Heart left ventricle (tissue), 16 donors: ENCODE measurements at regions not wholly inside any gene's neighbourhood (a gene's known extent, or its start where the extent isn't known, plus 50 kb on each side); places are given as distances from the start of the nearest gene placed in this dataset.
"Not testable (repeated sequence)": the region's sequence is repeated elsewhere in the genome, so short reads cannot be mapped to it uniquely, and the experiment has no call there.

Experiments
- ATAC-seq, 4 donors: fragments of 200-7000 bp; cut with Tn5 transposase; one replicate each; pipeline ENCODE4 v1.9.1; 2020 to 2022; ENCODE audit warnings: moderate library complexity in 4 of 4, mild to moderate bottlenecking in 3 of 4, moderate number of reproducible peaks in 1 of 4
- DNase-seq, 5 donors: peaks; one replicate each; pipeline ENCODE4 v3.0.0-alpha.2; 2020
- H3K27ac ChIP-seq, 12 donors: fragments of 200-600 bp; sonication (generic) in 4 of 12; one replicate each; pipeline versions ENCODE4 v1.5.0 to v1.8.0; 2016 to 2022; ENCODE audit warnings: mild to moderate bottlenecking in 2 of 12
- H3K27me3 ChIP-seq, 9 donors: fragments of 200-600 bp; sonication (generic) in 2 of 9; one replicate each; pipeline versions ENCODE4 v1.5.1 to v1.8.0; 2016 to 2022; ENCODE audit warnings: mild to moderate bottlenecking in 3 of 9
- H3K36me3 ChIP-seq, 9 donors: fragments of 200-600 bp; sonication (generic) in 2 of 9; one replicate each; pipeline versions ENCODE4 v1.5.0 to v1.8.0; 2018 to 2022; ENCODE audit warnings: mild to moderate bottlenecking in 2 of 9
- H3K4me1 ChIP-seq, 12 donors: fragments of 200-600 bp; sonication (generic) in 4 of 12; one replicate each; pipeline versions ENCODE4 v1.5.0 to v1.8.0; 2016 to 2022; ENCODE audit warnings: mild to moderate bottlenecking in 3 of 12
- H3K4me3 ChIP-seq, 12 donors: fragments of 200-600 bp; sonication (generic) in 4 of 12; one replicate each; pipeline versions ENCODE4 v1.5.0 to v1.8.0; 2017 to 2022; ENCODE audit warnings: mild to moderate bottlenecking in 9 of 12, moderate library complexity in 4 of 12
- H3K9me3 ChIP-seq, 12 donors: fragments of 200-600 bp; sonication (generic) in 4 of 12; one replicate each; pipeline versions ENCODE4 v1.5.0 to v1.8.0; 2016 to 2022; ENCODE audit warnings: mild to moderate bottlenecking in 1 of 12
- POLR2A ChIP-seq, 2 donors: fragments of 450-650 bp; IDR thresholded peaks; one replicate each; pipeline ENCODE4 v1.6.1; 2017; ENCODE audit warnings: antibody characterized with exemption in 2 of 2, mild to moderate bottlenecking in 2 of 2, moderate library complexity in 2 of 2
- WGBS, 4 donors: extraction: QIAGEN DNeasy Blood & Tissue Kit in 2 of 4; methylation state at CpG; one replicate each; pipeline versions ENCODE4 v1.1.5 to v1.1.7; 2013 to 2018; 5-methylcytosine and 5-hydroxymethylcytosine counted together
- intact Hi-C, 10 donors: fragments of 100-400 bp; cut with DNase I; formaldehyde crosslinking; loops; one replicate each; pipeline versions ENCODE4 v1.11.1 to v1.14.2; 2022
- TF ChIP-seq, protein P1 (sequence below), 12 donors: fragments of 200-600 bp; sonication (generic) in 4 of 12; IDR thresholded peaks; one replicate each; pipeline versions ENCODE4 v1.5.0 to v1.8.0; 2018 to 2022; ENCODE audit warnings: antibody characterized with exemption in 12 of 12, mild to moderate bottlenecking in 5 of 12
- donor health status: ischemic (EF 13 %, LVEDD 7.1; RV severe dilation, severe dysfunction).
- donor health status: healthy with polysubstance abuse.
- donor health status: DM: no; HTN: yes; CAD: no.
- donor health status: DM: no; HTN: no; CAD: no.
- donor health status: ischemic (EF 25% LVEDD 6.9; RV normal size, moderate dysfunction).
- donor health status: ischemic (EF 25% LVEDD 5.7; RV mildly dilated, moderate dysfunction).
- donor health status: healthy.
- donor health status: DM: yes; HTN: yes; CAD: no.
- donor health status: ischemic (EF 35%, LVEDD 5.7; RV mildly dilated, moderate dysfunction).
- donor health status: nonischemic (EF 11% LVEDD 7.7; RV severe dilation, severe dysfunction).
- donor health status: DM: yes; HTN: yes; CAD: no.
- donor health status: PGD.
- donor health status: ischemic (EF 29% LVEDD 5.4; RV normal size, mild dysfunction).
- donor health status: nonischemic (EF 23%, LVEDD 6.1; RV moderate dilation, normal function).

DNA sequence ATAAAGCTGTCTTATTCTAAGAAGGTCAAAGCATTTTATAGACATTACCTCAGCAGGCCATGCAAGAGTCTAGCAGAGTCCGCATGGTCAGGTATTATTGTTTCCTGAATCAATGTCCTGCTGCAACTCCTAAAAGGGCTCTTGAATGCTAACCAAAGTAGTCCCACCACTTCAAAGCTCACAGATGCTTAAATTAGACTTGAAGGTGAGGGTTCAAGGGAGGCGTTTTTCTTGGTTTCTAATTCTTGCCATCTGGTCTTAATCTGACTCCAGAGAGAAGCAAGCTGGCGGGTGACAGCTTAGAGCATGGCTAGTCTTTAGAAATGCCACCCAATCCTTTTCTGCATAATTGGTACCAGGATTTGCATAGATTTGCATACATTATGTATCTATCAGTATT lies 226.3 kb downstream of the MREG start:
- Histone ChIP-seq H3K27me3 (no peaks in the 10 kb centered on the region), H3K4me3 (no peak overlapping the region), H3K9me3 (no peaks in the 10 kb centered on the region), H3K27ac (no peak overlapping the region), H3K4me1 (peaks cover 0 to 8% (median 0%) of the 10 kb centered on the region in 12 donors), H3K36me3 (no peaks in the 10 kb centered on the region)
- ATAC-seq (no peak), DNase-seq (no peak)
- intact Hi-C loops, result no loop called here
- TF ChIP-seq POLR2A (IDR thresholded peaks at IDR 0.05), result no peak
- TF ChIP-seq, protein P1, sequence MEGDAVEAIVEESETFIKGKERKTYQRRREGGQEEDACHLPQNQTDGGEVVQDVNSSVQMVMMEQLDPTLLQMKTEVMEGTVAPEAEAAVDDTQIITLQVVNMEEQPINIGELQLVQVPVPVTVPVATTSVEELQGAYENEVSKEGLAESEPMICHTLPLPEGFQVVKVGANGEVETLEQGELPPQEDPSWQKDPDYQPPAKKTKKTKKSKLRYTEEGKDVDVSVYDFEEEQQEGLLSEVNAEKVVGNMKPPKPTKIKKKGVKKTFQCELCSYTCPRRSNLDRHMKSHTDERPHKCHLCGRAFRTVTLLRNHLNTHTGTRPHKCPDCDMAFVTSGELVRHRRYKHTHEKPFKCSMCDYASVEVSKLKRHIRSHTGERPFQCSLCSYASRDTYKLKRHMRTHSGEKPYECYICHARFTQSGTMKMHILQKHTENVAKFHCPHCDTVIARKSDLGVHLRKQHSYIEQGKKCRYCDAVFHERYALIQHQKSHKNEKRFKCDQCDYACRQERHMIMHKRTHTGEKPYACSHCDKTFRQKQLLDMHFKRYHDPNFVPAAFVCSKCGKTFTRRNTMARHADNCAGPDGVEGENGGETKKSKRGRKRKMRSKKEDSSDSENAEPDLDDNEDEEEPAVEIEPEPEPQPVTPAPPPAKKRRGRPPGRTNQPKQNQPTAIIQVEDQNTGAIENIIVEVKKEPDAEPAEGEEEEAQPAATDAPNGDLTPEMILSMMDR (IDR thresholded peaks at IDR 0.05), result no peak
- WGBS, 4 donors, result 88 to 94% (median 93%) methylated on average over 3 of the region's 3 CpGs

DNA sequence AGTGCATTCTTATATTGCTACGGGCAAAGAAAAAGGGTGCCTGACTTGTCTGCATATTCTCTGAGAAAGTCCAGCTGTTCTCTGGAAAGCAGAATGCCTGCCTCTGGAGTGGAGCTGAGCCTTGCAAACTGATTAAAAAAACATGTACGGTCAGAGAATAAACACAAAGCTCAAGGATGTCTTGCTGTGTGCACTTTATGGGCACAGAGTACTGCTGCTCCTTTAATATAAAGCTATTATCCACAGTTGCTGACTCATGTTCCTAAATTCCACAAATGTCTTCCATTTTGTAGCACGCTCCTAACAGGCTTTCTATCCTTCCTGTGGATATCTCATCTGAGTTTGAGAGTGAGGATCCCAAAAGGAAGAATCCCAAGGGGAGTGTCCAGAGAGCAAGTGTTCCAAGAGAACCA lies 229.0 kb downstream of the MREG start:
- Histone ChIP-seq H3K9me3 (no peaks in the 10 kb centered on the region), H3K27me3 (no peaks in the 10 kb centered on the region), H3K27ac (peak overlapping the region in 4 of 12 donors; percentile 19 to 74 (median 42)), H3K4me3 (no peak overlapping the region), H3K4me1 (peaks cover 0 to 21% (median 0%) of the 10 kb centered on the region in 12 donors), H3K36me3 (no peaks in the 10 kb centered on the region)
- intact Hi-C loops, result no loop called here
- TF ChIP-seq, protein P1 (IDR thresholded peaks at IDR 0.05), result no peak
- no peak for TF ChIP-seq POLR2A (IDR thresholded peaks at IDR 0.05)
- DNase-seq (no peak), ATAC-seq (peak in 3 of 4 donors; percentile 44 to 68 (median 46))
- 38 to 51% (median 41%) methylated on average over 3 of the region's 3 CpGs for WGBS, 4 donors

- WGBS, 4 donors, result 95 to 99% (median 96%) methylated on average over 7 of the region's 7 CpGs
Measured at GRCh38 chr2:215783640-215784039, 229.7 kb downstream of the MREG start.

DNA sequence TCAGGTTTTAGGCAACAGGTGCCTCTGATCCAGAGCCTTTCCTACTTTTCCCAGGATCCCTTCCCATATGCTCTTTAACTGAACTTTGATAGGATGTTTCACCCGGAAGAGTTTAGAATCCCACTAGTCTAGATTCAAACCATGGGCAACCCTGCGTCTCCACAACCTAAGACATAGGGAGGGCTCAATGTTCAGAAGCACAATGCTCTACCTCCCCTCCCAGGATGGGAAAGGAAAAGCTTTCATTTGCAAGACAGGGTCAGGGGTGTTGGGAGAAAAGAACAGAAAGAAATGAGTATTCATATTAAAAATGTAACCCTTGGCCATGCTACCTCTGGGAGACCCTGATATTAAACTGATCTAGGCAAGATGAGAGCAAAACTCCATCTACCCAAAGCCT lies 230.4 kb downstream of the MREG start:
- WGBS, 4 donors, result 95 to 100% (median 97%) methylated on average over 2 of the region's 2 CpGs
- DNase-seq, result no peak
- H3K27me3 ChIP-seq, result no peaks in the 10 kb centered on the region
- intact Hi-C loops, result no loop called here
- H3K9me3 ChIP-seq, result no peaks in the 10 kb centered on the region
- peaks cover 0 to 21% (median 0%) of the 10 kb centered on the region in 12 donors for H3K4me1 ChIP-seq
- no peak overlapping the region for H3K4me3 ChIP-seq
- ATAC-seq, result no peak
- H3K36me3 ChIP-seq, result no peaks in the 10 kb centered on the region
- TF ChIP-seq POLR2A (IDR thresholded peaks at IDR 0.05), result no peak
- TF ChIP-seq, protein P1 (IDR thresholded peaks at IDR 0.05), result no peak
- H3K27ac ChIP-seq, result peak overlapping the region in 1 of 12 donors; percentile 74

More at GRCh38 chr2:215783640-215784039, 229.7 kb downstream of the MREG start:
- Histone ChIP-seq H3K27ac (peak overlapping the region in 2 of 12 donors; percentile 58 to 74), H3K4me1 (peaks cover 0 to 21% (median 0%) of the 10 kb centered on the region in 12 donors)
- H3K27me3 ChIP-seq, H3K4me3 ChIP-seq, H3K9me3 ChIP-seq, intact Hi-C loops, ATAC-seq, H3K36me3 ChIP-seq, DNase-seq: not testable (repeated sequence)

DNA sequence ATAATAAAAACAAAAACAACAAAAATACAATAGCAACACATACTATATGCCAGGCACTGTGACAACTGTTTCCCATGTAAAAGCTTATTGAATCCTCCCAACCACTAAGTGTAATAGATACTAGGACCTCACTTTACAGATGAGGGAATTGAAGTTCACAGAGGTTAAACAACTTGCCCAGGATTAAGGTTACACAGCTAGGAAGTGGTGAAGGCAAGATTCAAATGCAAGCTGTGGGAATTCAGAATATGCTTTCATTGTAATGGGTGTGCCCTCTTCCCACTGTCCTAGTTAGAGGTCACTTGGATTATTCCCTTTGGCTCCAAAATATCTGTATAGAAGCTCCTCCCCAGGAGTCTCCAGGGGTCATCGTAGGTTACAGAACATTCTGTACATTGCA lies 231.1 kb downstream of the MREG start:
- H3K4me3 ChIP-seq, result no peak overlapping the region
- intact Hi-C loops, result no loop called here
- H3K36me3 ChIP-seq, result no peaks in the 10 kb centered on the region
- H3K27me3 ChIP-seq, result no peaks in the 10 kb centered on the region
- H3K4me1 ChIP-seq, result peaks cover 0 to 21% (median 0%) of the 10 kb centered on the region in 12 donors
- DNase-seq (no peak), ATAC-seq (no peak)
- TF ChIP-seq, protein P1 (IDR thresholded peaks at IDR 0.05), result no peak
- TF ChIP-seq POLR2A (IDR thresholded peaks at IDR 0.05), result no peak
- peak overlapping the region in 1 of 12 donors; percentile 74 for H3K27ac ChIP-seq
- H3K9me3 ChIP-seq, result no peaks in the 10 kb centered on the region
- WGBS, 4 donors, result 62 to 91% (median 78%) methylated on average over 1 of the region's 1 CpG
